SK-N-SH treated with all-trans-retinoic acid at 6 μM for 48 hours (cell line): ENCODE measurements at regions not wholly inside any gene's neighbourhood (a gene's known extent, or its start where the extent isn't known, plus 50 kb on each side); places are given as distances from the start of the nearest gene placed in this dataset.

ENCODE experiments used
- ATAC-seq: fragments of 200-7000 bp; cut with Tn5 transposase; 3 replicates; pipeline ENCODE4 v1.9.1; 2020; ENCODE audit warnings: mild to moderate bottlenecking, moderate library complexity
- ARNTL ChIP-seq: fragments of 450-650 bp; formaldehyde crosslinking; IDR thresholded peaks from 2 replicates; pipeline ENCODE4 v1.5.0; 2020; ENCODE audit warnings: low read depth, mild to moderate bottlenecking, moderate library complexity, borderline replicate concordance
- BACH2 ChIP-seq: fragments of 250-450 bp; sonication (Bioruptor Pico); IDR thresholded peaks from 2 replicates; pipeline ENCODE4 v1.9.0; 2021; ENCODE audit warnings: mild to moderate bottlenecking, borderline replicate concordance
- CREB5 ChIP-seq: fragments of 250-450 bp; sonication (Bioruptor Pico); IDR thresholded peaks from 2 replicates; pipeline ENCODE4 v1.5.1; 2020; ENCODE audit warnings: low read depth, mild to moderate bottlenecking, moderate library complexity
- CSDC2 ChIP-seq: fragments of 250-450 bp; sonication (Bioruptor Pico); IDR thresholded peaks from 2 replicates; pipeline ENCODE4 v1.5.0; 2020; ENCODE audit warnings: mild to moderate bottlenecking, moderate library complexity
- ESRRG ChIP-seq: fragments of 250-450 bp; sonication (Bioruptor Pico); IDR thresholded peaks from 2 replicates; pipeline ENCODE4 v1.6.1; 2021; ENCODE audit warnings: mild to moderate bottlenecking
- GLIS3 ChIP-seq: fragments of 250-450 bp; sonication (Bioruptor Pico); IDR thresholded peaks from 2 replicates; pipeline ENCODE4 v1.5.0; 2020; ENCODE audit warnings: mild to moderate bottlenecking, moderate library complexity
- ISL1 ChIP-seq: fragments of 250-450 bp; sonication (Bioruptor Pico); IDR thresholded peaks from 2 replicates; pipeline ENCODE4 v2.1.2; 2022; ENCODE audit warnings: mild to moderate bottlenecking, moderate library complexity
- PATZ1 ChIP-seq: fragments of 250-450 bp; sonication (Bioruptor Pico); IDR thresholded peaks from 2 replicates; pipeline ENCODE4 v1.8.0; 2020; ENCODE audit warnings: mild to moderate bottlenecking, moderate library complexity, borderline replicate concordance
- PPARA ChIP-seq: fragments of 250-450 bp; sonication (Bioruptor Pico); IDR thresholded peaks from 2 replicates; pipeline ENCODE4 v1.5.0; 2020; ENCODE audit warnings: mild to moderate bottlenecking, borderline replicate concordance
- RARB ChIP-seq: fragments of 250-450 bp; sonication (Bioruptor Pico); IDR thresholded peaks from 2 replicates; pipeline ENCODE4 v1.8.0; 2021; ENCODE audit warnings: mild to moderate bottlenecking, moderate library complexity
- SNAI2 ChIP-seq: fragments of 250-450 bp; sonication (Bioruptor Pico); IDR thresholded peaks from 2 replicates; pipeline ENCODE4 v1.5.0; 2020; ENCODE audit warnings: mild to moderate bottlenecking, moderate library complexity
- TCF4 ChIP-seq: fragments of 250-450 bp; sonication (Bioruptor Pico); IDR thresholded peaks from 2 replicates; pipeline ENCODE4 v1.8.0; 2021; ENCODE audit warnings: mild to moderate bottlenecking, moderate library complexity, borderline replicate concordance
- TOX ChIP-seq: fragments of 250-450 bp; sonication (Bioruptor Pico); IDR thresholded peaks from 2 replicates; pipeline ENCODE4 v1.8.0; 2021; ENCODE audit warnings: mild to moderate bottlenecking, moderate library complexity, borderline replicate concordance
- ZC3H10 ChIP-seq: fragments of 250-450 bp; sonication (Bioruptor Pico); IDR thresholded peaks from 2 replicates; pipeline ENCODE4 v1.5.1; 2021; ENCODE audit warnings: mild to moderate bottlenecking, moderate library complexity
- ZFP3 ChIP-seq: fragments of 250-450 bp; sonication (Bioruptor Pico); IDR thresholded peaks from 2 replicates; pipeline ENCODE4 v1.5.0; 2020; ENCODE audit warnings: mild to moderate bottlenecking, moderate library complexity
- ZNF565 ChIP-seq: fragments of 450-650 bp; formaldehyde crosslinking; conservative IDR thresholded peaks from 2 replicates; pipeline ENCODE4 v1.5.0; 2020; ENCODE audit warnings: low read depth, mild to moderate bottlenecking, moderate library complexity
- ZNF8 ChIP-seq: fragments of 450-650 bp; formaldehyde crosslinking; IDR thresholded peaks from 2 replicates; pipeline ENCODE4 v1.5.0; 2020; ENCODE audit warnings: mild to moderate bottlenecking, moderate library complexity
- TF ChIP-seq, protein P1 (sequence below): fragments of 250-450 bp; sonication (Bioruptor Pico); IDR thresholded peaks from 2 replicates; pipeline ENCODE4 v1.8.0; 2021; ENCODE audit warnings: low read depth, mild to moderate bottlenecking, moderate library complexity, borderline replicate concordance
- TF ChIP-seq, protein P2 (sequence below): fragments of 250-450 bp; sonication (Bioruptor Pico); IDR thresholded peaks from 2 replicates; pipeline ENCODE4 v1.5.0; 2020; ENCODE audit warnings: mild to moderate bottlenecking, moderate library complexity
- TF ChIP-seq, protein P3 (sequence below): fragments of 250-450 bp; sonication (Bioruptor Pico); IDR thresholded peaks from 2 replicates; pipeline ENCODE4 v1.5.1; 2021; ENCODE audit warnings: mild to moderate bottlenecking, moderate library complexity

DNA sequence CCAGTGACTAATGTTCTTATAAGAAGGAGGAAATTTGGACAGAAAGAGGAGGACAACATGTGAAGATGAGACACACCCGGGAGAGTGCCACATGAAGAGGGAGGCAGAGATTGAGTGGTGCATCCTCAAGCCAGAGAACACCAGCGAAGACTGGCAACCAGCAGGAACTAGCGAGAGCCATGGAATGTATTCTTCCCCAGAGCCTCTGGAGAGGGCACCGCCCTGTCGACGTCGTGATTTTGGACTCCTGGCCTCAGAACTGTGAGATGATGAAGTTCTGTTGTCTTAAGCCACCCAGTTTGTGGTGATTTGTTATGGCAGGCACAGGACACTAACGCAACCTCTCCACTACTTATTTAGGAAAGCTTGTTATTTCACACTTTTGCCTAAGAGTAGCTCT lies 196.0 kb upstream of the TLL1 start (continued):
- TF ChIP-seq, protein P1, sequence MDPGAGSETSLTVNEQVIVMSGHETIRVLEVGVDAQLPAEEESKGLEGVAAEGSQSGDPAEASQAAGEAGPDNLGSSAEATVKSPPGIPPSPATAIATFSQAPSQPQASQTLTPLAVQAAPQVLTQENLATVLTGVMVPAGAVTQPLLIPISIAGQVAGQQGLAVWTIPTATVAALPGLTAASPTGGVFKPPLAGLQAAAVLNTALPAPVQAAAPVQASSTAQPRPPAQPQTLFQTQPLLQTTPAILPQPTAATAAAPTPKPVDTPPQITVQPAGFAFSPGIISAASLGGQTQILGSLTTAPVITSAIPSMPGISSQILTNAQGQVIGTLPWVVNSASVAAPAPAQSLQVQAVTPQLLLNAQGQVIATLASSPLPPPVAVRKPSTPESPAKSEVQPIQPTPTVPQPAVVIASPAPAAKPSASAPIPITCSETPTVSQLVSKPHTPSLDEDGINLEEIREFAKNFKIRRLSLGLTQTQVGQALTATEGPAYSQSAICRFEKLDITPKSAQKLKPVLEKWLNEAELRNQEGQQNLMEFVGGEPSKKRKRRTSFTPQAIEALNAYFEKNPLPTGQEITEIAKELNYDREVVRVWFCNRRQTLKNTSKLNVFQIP = no peak
- no peak for TF ChIP-seq ISL1 (CRISPR knock-in tag)
- TF ChIP-seq, all 23 proteins: peak for 0

DNA sequence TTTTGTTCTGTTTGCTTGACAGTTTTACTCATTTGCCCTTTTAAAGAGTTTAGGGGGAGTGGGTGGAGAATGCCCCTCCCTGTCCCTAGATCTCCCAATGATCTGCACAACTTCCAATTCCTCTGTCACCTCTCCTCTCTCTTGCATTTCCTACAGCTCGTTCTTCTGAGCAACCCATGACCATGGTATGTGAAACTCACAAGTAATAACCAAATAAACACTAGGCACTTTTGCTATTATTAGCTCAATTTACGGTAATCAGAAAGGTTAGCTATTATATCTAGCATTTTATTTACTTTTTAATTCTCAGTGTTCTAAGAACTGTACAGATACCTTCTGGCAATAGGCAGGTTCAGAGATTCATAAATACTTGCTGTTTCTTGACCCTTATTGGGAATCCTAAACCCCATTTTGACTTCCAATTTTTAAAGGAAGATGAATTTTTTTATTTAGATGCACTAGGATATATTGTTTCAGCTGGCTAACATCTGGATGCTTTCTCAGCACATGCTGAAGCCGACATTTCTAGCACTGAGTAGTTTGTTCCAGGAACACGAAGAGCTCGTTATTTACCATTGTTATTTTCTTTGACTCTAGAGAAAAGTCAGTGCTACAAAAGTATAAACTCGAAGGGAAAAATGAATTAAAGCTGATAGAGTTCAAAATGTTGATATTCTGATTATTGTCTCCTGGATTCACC lies 194.7 kb upstream of the TLL1 start:
- TF ChIP-seq ISL1 (CRISPR knock-in tag) = no peak
- TF ChIP-seq CSDC2 = no peak
- no peak for ATAC-seq

- ATAC-seq = no peak
- TF ChIP-seq, protein P2, sequence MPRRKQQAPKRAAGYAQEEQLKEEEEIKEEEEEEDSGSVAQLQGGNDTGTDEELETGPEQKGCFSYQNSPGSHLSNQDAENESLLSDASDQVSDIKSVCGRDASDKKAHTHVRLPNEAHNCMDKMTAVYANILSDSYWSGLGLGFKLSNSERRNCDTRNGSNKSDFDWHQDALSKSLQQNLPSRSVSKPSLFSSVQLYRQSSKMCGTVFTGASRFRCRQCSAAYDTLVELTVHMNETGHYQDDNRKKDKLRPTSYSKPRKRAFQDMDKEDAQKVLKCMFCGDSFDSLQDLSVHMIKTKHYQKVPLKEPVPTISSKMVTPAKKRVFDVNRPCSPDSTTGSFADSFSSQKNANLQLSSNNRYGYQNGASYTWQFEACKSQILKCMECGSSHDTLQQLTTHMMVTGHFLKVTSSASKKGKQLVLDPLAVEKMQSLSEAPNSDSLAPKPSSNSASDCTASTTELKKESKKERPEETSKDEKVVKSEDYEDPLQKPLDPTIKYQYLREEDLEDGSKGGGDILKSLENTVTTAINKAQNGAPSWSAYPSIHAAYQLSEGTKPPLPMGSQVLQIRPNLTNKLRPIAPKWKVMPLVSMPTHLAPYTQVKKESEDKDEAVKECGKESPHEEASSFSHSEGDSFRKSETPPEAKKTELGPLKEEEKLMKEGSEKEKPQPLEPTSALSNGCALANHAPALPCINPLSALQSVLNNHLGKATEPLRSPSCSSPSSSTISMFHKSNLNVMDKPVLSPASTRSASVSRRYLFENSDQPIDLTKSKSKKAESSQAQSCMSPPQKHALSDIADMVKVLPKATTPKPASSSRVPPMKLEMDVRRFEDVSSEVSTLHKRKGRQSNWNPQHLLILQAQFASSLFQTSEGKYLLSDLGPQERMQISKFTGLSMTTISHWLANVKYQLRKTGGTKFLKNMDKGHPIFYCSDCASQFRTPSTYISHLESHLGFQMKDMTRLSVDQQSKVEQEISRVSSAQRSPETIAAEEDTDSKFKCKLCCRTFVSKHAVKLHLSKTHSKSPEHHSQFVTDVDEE (CRISPR knock-in tag) = no peak
- TF ChIP-seq ZC3H10 (no peak), ISL1 (CRISPR knock-in tag) (no peak), SNAI2 (CRISPR knock-in tag) (no peak), ZFP3 (CRISPR knock-in tag) (no peak), ZNF565 (CRISPR knock-in tag) (no peak), TCF4 (no peak), PATZ1 (CRISPR knock-in tag) (no peak), ESRRG (CRISPR knock-in tag) (no peak), PPARA (CRISPR knock-in tag) (no peak), ZNF8 (CRISPR knock-in tag) (no peak), TOX (CRISPR knock-in tag) (no peak), GLIS3 (CRISPR knock-in tag) (no peak), BACH2 (CRISPR knock-in tag) (no peak), CSDC2 (no peak), CREB5 (CRISPR knock-in tag) (no peak), ARNTL (CRISPR knock-in tag) (no peak), RARB (CRISPR knock-in tag) (no peak)
- TF ChIP-seq, protein P3, sequence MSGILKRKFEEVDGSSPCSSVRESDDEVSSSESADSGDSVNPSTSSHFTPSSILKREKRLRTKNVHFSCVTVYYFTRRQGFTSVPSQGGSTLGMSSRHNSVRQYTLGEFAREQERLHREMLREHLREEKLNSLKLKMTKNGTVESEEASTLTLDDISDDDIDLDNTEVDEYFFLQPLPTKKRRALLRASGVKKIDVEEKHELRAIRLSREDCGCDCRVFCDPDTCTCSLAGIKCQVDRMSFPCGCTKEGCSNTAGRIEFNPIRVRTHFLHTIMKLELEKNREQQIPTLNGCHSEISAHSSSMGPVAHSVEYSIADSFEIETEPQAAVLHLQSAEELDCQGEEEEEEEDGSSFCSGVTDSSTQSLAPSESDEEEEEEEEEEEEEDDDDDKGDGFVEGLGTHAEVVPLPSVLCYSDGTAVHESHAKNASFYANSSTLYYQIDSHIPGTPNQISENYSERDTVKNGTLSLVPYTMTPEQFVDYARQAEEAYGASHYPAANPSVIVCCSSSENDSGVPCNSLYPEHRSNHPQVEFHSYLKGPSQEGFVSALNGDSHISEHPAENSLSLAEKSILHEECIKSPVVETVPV (CRISPR knock-in tag) = no peak
- TF ChIP-seq, protein P1 = no peak
- TF ChIP-seq, all 23 proteins: peak for 0
These were observed 194.1 kb upstream of the TLL1 start for GRCh38 chr4:165678936-165679325.
